HG03135 (cell line): ENCODE measurements at regions not wholly inside any gene's neighbourhood (a gene's known extent, or its start where the extent isn't known, plus 50 kb on each side); places are given as distances from the start of the nearest gene placed in this dataset.

Experiments
- ATAC-seq: cut with Tn5 transposase; IDR thresholded peaks from one replicate; pipeline ENCODE4 v1.9.1; 2021; ENCODE audit warnings: mild to moderate bottlenecking, moderate library complexity; ENCODE audit not compliant: unreplicated experiment

GRCh38 chr1:224504297-224505041, 69.9 kb upstream of the WDR26 start:
- no peak for ATAC-seq

GRCh38 chr1:224505454-224506093, 71.0 kb upstream of the WDR26 start:
- no peak for ATAC-seq

- no peak for ATAC-seq
Observed at GRCh38 chr1:224506141-224506814, 71.7 kb upstream of the WDR26 start.

GRCh38 chr1:224507771-224508523, 73.3 kb upstream of the WDR26 start:
- ATAC-seq, result no peak

GRCh38 chr1:224509907-224510306, 75.3 kb upstream of the WDR26 start:
- no peak for ATAC-seq

- ATAC-seq, result no peak
Observed at GRCh38 chr1:224510880-224511645, 76.5 kb upstream of the WDR26 start.

- no peak for ATAC-seq
Observed at GRCh38 chr1:224512600-224513151, 78.1 kb upstream of the WDR26 start.

- ATAC-seq, result no peak
Observed at GRCh38 chr1:224513383-224513782, 78.8 kb upstream of the WDR26 start.

GRCh38 chr1:224513787-224514209, 79.2 kb upstream of the WDR26 start:
- ATAC-seq, result peak; percentile 96

GRCh38 chr1:224517171-224517570, 82.6 kb upstream of the WDR26 start:
- no peak for ATAC-seq

GRCh38 chr1:224518528-224518927, 83.9 kb upstream of the WDR26 start:
- no peak for ATAC-seq

GRCh38 chr1:224519874-224520273, 85.3 kb upstream of the WDR26 start:
- no peak for ATAC-seq

- no peak for ATAC-seq
Observed at GRCh38 chr1:224520808-224521207, 86.2 kb upstream of the WDR26 start.

- ATAC-seq, result no peak
Observed at GRCh38 chr1:224521904-224522734, 87.5 kb upstream of the WDR26 start.

- no peak for ATAC-seq
Observed at GRCh38 chr1:224523676-224524075, 89.1 kb upstream of the WDR26 start.

GRCh38 chr1:224524679-224525078, 90.1 kb upstream of the WDR26 start:
- ATAC-seq, result no peak

GRCh38 chr1:224525411-224526040, 90.6 kb upstream of the CNIH3 start:
- ATAC-seq, result no peak

- ATAC-seq, result no peak
Observed at GRCh38 chr1:224526771-224527170, 89.3 kb upstream of the CNIH3 start.

- ATAC-seq, result no peak
Observed at GRCh38 chr1:224528900-224529299, 87.2 kb upstream of the CNIH3 start.
